ENCODE measurements at regions not wholly inside any gene's neighbourhood (a gene's known extent, or its start where the extent isn't known, plus 50 kb on each side); places are given as distances from the start of the nearest gene placed in this dataset.

DNA sequence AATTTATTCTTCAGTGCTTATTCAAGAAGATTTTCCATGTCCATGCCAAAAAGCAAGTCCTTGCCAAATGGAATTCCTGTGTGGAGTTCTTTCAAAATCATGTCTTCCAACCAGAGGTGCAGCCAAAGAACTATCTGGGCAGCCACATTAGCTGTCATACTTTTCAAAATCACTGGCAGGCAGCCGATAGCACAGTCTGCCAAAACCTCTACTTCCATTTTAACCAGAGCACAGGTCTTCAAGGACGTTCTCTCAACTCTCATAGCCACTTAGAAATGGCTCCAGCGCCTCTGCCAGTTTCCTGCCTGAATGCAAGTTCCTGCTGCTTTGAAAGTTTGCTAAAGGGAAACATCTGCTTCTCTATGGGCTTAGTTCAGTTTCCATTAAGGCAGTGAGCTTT, 975.7 kb upstream of the ADGRL4 start (continued):
- no peak for TF ChIP-seq POLR2AphosphoS5 (IDR thresholded peaks at IDR 0.05; ENCODE audit: low read depth, low read length)
- no peak for TF ChIP-seq NRF1 (IDR thresholded peaks at IDR 0.05; ENCODE audit: low read depth, low read length)
- no peak for TF ChIP-seq YY1 (IDR thresholded peaks at IDR 0.05; ENCODE audit: low read depth, low read length)
- TF ChIP-seq HDAC6 (IDR thresholded peaks at IDR 0.05; ENCODE audit: low read depth, low read length): no peak

Measured in H1 (cell line).